C4-2B (cell line): ENCODE measurements at regions not wholly inside any gene's neighbourhood (a gene's known extent, or its start where the extent isn't known, plus 50 kb on each side); places are given as distances from the start of the nearest gene placed in this dataset.

ENCODE experiments used
- H3K27ac ChIP-seq: fragments of 450-650 bp; 2 replicates; pipeline ENCODE4 v1.5.1; 2017
- ZFX ChIP-seq: fragments of 450-650 bp; IDR thresholded peaks from 2 replicates; pipeline ENCODE4 v1.6.1; 2017
- TF ChIP-seq, protein P1 (sequence below): fragments of 450-650 bp; conservative IDR thresholded peaks from 2 replicates; pipeline ENCODE4 v1.5.1; 2017; ENCODE audit warnings: mild to moderate bottlenecking

DNA sequence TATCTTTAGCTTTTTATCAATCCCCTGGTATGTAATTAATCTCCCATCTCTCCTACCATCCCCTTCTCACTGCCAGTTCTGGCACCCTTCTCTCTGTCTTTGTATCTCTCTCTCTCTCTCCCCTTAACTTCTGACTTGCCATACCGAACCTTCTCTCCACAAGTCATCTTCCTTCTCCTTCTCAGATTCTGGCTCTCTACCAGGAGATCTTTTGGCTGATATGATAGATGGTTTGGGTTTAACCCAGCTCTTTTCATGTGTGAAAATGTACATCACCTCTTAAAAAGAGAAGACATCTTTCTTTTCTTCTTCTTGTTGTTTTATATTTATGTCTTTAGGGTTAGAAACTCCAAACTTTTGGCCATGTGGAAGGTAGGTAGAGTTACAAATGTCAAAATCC is 196.7 kb downstream of the HGF start:
- no peak overlapping the region for H3K27ac ChIP-seq
- TF ChIP-seq ZFX = no peak
- TF ChIP-seq, protein P1, sequence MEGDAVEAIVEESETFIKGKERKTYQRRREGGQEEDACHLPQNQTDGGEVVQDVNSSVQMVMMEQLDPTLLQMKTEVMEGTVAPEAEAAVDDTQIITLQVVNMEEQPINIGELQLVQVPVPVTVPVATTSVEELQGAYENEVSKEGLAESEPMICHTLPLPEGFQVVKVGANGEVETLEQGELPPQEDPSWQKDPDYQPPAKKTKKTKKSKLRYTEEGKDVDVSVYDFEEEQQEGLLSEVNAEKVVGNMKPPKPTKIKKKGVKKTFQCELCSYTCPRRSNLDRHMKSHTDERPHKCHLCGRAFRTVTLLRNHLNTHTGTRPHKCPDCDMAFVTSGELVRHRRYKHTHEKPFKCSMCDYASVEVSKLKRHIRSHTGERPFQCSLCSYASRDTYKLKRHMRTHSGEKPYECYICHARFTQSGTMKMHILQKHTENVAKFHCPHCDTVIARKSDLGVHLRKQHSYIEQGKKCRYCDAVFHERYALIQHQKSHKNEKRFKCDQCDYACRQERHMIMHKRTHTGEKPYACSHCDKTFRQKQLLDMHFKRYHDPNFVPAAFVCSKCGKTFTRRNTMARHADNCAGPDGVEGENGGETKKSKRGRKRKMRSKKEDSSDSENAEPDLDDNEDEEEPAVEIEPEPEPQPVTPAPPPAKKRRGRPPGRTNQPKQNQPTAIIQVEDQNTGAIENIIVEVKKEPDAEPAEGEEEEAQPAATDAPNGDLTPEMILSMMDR = no peak

DNA sequence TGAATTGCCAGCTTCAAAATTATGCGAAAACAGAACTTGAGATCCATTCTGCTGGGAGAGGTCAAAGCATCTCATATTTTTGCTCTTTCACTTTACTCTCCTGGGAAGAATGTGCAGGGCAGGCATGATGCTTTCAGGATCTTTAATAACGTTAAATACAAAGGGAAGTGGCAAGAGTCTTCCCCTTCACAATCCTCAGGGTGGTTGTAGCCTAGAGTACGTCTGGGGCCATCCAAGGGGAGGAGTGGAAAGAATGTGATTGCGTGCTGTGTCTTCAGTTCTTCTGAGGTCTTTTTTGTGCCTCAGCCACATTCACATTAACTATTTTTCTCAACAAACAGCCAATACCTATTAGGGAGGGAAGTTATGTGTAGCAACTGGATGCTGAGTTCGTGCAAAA is 207.3 kb downstream of the HGF start:
- no peak overlapping the region for H3K27ac ChIP-seq
- no peak for TF ChIP-seq ZFX
- TF ChIP-seq, protein P1 = no peak

DNA sequence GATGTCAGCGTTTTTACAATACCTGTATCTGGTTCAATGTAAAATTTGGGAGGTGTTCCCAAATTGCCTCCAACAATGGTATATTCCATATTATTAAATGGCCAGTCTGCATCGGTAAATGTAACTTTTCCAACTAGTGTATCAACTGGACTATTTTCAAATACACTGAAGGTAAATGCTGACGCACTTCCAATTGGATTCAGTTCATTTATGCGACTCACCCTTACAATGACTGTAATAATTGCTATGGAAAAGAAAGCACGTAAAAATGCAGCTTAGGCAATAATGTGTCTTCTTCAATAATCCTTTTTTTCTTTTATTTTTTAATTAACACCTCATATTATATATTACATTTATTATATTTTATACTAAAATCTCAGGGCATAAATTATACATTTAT is 209.1 kb downstream of the HGF start:
- TF ChIP-seq, protein P1 = no peak
- no peak for TF ChIP-seq ZFX

DNA sequence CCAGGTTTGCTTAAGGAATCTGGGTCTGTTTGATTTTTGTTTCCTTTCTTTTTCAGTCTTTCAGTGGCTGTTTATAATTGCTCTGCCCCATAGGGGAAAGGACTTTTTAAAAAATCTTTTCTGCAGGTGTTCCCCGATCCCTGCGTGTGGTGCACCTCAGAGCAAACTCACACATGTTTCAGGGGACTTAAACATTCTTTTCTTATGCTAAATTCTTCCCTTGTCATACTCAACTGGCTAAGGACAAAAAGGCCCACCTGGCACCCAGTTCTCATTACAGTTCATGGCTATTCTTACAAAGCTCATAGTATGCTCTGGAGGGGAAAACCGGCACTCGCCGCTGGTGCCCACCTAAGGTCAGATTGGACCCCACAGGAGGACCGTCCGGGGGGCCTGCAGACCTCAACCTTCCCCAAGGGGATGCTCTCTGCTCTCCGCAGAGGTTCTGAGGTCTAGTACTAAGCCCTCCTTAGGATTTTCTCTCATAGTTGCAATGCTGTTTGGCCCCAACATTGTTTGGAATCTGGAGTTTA is 220.3 kb downstream of the HGF start:
- TF ChIP-seq ZFX = no peak
- TF ChIP-seq, protein P1 = no peak
- no peak overlapping the region for H3K27ac ChIP-seq

More for the DNA sequence above, 209.1 kb downstream of the HGF start:
- no peak overlapping the region for H3K27ac ChIP-seq

DNA sequence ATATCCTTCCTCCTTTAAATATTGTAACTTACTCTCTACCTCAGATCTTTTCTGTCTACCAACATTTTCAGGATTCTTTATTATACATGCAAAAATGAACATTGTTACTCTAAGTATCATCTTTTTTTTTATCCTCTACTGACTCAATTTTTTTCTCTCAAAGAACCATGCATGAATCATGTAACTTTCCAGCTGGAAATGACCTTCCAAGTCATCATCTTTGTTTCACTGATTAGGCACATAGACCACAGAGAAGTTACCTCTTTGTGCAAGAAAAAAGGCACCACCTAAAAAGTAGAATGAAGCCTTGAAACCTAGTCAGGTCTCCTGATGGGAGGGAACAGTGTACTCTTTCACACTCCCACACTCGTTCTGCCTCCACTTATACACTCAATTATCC is 234.9 kb downstream of the HGF start:
- TF ChIP-seq ZFX = no peak
- TF ChIP-seq, protein P1 = no peak
- H3K27ac ChIP-seq = no peak overlapping the region

DNA sequence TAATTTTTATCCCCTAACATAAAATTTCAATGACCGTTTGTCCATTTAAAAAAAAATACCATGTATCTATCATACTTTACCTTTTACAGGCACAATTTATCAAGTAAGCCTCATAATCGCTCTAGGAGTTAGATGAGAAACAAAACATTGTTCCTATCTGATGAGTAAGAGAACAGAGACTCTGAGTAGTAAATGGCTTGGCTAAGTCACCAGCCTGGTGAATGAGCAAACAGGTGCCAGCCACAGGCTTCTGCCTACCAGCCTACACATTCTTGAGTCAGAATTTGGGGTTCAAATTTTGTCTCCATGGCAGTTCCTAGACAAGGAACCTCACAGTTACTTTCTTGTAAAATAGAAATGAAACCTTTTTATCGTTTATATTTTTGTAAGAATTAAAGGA is 235.4 kb downstream of the HGF start:
- H3K27ac ChIP-seq = no peak overlapping the region
- no peak for TF ChIP-seq ZFX
- TF ChIP-seq, protein P1 = no peak

DNA sequence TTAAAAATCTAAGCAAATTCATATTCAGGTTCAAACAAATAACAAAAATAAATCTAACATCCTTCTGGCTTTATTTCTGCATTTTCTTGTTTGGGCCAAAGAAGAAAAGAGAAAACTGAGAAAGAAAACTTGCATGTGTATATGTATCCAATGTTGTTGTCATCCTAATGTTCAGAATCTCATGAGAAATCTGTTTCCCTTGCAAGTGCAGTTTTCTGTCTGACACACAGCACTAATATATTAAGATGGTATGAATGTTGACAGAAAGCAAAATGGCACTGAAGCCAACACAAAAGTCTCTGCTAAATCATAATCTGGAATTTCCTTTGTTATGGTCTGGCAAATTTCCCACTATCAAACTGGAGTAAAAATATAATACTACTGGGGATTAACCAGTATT is 235.9 kb downstream of the HGF start:
- no peak for TF ChIP-seq ZFX
- TF ChIP-seq, protein P1 = no peak
- H3K27ac ChIP-seq = no peak overlapping the region
